ENCODE measurements at regions not wholly inside any gene's neighbourhood (a gene's known extent, or its start where the extent isn't known, plus 50 kb on each side); places are given as distances from the start of the nearest gene placed in this dataset.

DNA sequence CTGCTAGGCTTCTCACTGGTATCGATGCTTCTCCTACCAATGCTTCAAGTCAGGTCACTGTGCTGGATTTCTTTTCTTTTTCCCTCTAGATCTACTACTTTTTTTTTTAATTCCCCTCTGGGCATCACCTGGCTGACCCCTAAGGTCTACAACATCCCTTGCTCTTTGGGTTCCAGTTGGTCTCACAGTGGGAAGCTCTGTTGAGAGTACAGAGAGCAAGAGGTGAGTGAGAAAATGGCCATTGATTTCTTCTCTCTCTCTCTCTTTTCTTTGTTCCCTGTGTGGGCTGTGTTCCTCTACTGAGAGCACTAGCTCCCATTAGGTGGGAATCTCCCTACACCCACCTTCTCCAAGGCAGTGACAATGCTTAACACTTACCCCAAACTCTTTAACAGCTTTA lies 413.4 kb downstream of the KCNJ2 start:
- H3K4me1 ChIP-seq (ENCODE audit: control insufficient read depth in 4 of 4, insufficient read depth in 4 of 4, low read length in 3 of 4): no peaks in the 10 kb centered on the region
- H3K27me3 ChIP-seq (ENCODE audit: control insufficient read depth in 4 of 4, insufficient read depth in 4 of 4, low read length in 3 of 4): peaks cover 0 to 4% (median 0%) of the 10 kb centered on the region in 4 donors
- WGBS: 42% methylated on average over 1 of the region's 1 CpG
- DNase-seq (ENCODE audit: low spot score): no peak
- TF ChIP-seq RXRA (IDR thresholded peaks at IDR 0.05) (no peak), FOXA1 (IDR thresholded peaks at IDR 0.05) (no peak), ZBTB33 (IDR thresholded peaks at IDR 0.05) (no peak), NR2F2 (IDR thresholded peaks at IDR 0.05) (no peak), MAX (IDR thresholded peaks at IDR 0.05) (no peak), TAF1 (conservative IDR thresholded peaks at IDR 0.05) (no peak), REST (IDR thresholded peaks at IDR 0.05) (no peak), HNF4G (IDR thresholded peaks at IDR 0.05) (no peak)
- H3K4me3 ChIP-seq (ENCODE audit: low read depth in 1 of 3, low read length in 3 of 3): no peak overlapping the region
- H3K36me3 ChIP-seq (ENCODE audit: control insufficient read depth in 4 of 4, insufficient read depth in 3 of 4, low read depth in 1 of 4, low read length in 3 of 4): no peaks in the 10 kb centered on the region
- H3K9ac ChIP-seq (ENCODE audit: low read depth in 1 of 2, low read length in 2 of 2): no peak overlapping the region
- H3K27ac ChIP-seq (ENCODE audit: low read depth in 1 of 2, low read length in 2 of 2): no peak overlapping the region
- peaks cover 0 to 6% (median 1%) of the 10 kb centered on the region in 4 donors for H3K9me3 ChIP-seq (ENCODE audit: control insufficient read depth in 4 of 4, low read length in 3 of 4)

- WGBS: 81% methylated on average over 4 of the region's 4 CpGs
- DNase-seq (ENCODE audit: low spot score): no peak
- peaks cover 0 to 4% (median 0%) of the 10 kb centered on the region in 4 donors for H3K27me3 ChIP-seq (ENCODE audit: control insufficient read depth in 4 of 4, insufficient read depth in 4 of 4, low read length in 3 of 4)
- H3K27ac ChIP-seq (ENCODE audit: low read depth in 1 of 2, low read length in 2 of 2): no peak overlapping the region
- H3K9ac ChIP-seq (ENCODE audit: low read depth in 1 of 2, low read length in 2 of 2): no peak overlapping the region
- H3K36me3 ChIP-seq (ENCODE audit: control insufficient read depth in 4 of 4, insufficient read depth in 3 of 4, low read depth in 1 of 4, low read length in 3 of 4): no peaks in the 10 kb centered on the region
- H3K9me3 ChIP-seq (ENCODE audit: control insufficient read depth in 4 of 4, low read length in 3 of 4): peaks cover 0 to 6% (median 1%) of the 10 kb centered on the region in 4 donors
- TF ChIP-seq NR2F2 (IDR thresholded peaks at IDR 0.05) (no peak), EGR1 (IDR thresholded peaks at IDR 0.05; ENCODE audit: low read depth in 2 of 2) (no peak), MAX (IDR thresholded peaks at IDR 0.05) (no peak), FOXA2 (IDR thresholded peaks at IDR 0.05) (no peak)
- no peaks in the 10 kb centered on the region for H3K4me1 ChIP-seq (ENCODE audit: control insufficient read depth in 4 of 4, insufficient read depth in 4 of 4, low read length in 3 of 4)
- H3K4me3 ChIP-seq (ENCODE audit: low read depth in 1 of 3, low read length in 3 of 3): no peak overlapping the region
These were observed 414.9 kb downstream of the KCNJ2 start for GRCh38 chr17:70584255-70584654.

- no peak overlapping the region for H3K4me3 ChIP-seq (ENCODE audit: low read depth in 1 of 3, low read length in 3 of 3)
- no peak overlapping the region for H3K9ac ChIP-seq (ENCODE audit: low read depth in 1 of 2, low read length in 2 of 2)
- peaks cover 0 to 6% (median 1%) of the 10 kb centered on the region in 4 donors for H3K9me3 ChIP-seq (ENCODE audit: control insufficient read depth in 4 of 4, low read length in 3 of 4)
- WGBS: 91% methylated on average over 2 of the region's 2 CpGs
- no peaks in the 10 kb centered on the region for H3K36me3 ChIP-seq (ENCODE audit: control insufficient read depth in 4 of 4, insufficient read depth in 3 of 4, low read depth in 1 of 4, low read length in 3 of 4)
- DNase-seq (ENCODE audit: low spot score): no peak
- TF ChIP-seq GABPA (IDR thresholded peaks at IDR 0.05 in 1 of 2, conservative IDR thresholded peaks at IDR 0.05 in 1 of 2) (no peak), FOXA1 (IDR thresholded peaks at IDR 0.05) (no peak), ATF3 (IDR thresholded peaks at IDR 0.05) (no peak), EGR1 (IDR thresholded peaks at IDR 0.05; ENCODE audit: low read depth in 2 of 2) (no peak), HNF4G (IDR thresholded peaks at IDR 0.05) (no peak)
- TF ChIP-seq, protein P1, sequence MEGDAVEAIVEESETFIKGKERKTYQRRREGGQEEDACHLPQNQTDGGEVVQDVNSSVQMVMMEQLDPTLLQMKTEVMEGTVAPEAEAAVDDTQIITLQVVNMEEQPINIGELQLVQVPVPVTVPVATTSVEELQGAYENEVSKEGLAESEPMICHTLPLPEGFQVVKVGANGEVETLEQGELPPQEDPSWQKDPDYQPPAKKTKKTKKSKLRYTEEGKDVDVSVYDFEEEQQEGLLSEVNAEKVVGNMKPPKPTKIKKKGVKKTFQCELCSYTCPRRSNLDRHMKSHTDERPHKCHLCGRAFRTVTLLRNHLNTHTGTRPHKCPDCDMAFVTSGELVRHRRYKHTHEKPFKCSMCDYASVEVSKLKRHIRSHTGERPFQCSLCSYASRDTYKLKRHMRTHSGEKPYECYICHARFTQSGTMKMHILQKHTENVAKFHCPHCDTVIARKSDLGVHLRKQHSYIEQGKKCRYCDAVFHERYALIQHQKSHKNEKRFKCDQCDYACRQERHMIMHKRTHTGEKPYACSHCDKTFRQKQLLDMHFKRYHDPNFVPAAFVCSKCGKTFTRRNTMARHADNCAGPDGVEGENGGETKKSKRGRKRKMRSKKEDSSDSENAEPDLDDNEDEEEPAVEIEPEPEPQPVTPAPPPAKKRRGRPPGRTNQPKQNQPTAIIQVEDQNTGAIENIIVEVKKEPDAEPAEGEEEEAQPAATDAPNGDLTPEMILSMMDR (IDR thresholded peaks at IDR 0.05; ENCODE audit: low read depth, low read length, missing input control): no peak
- no peak overlapping the region for H3K27ac ChIP-seq (ENCODE audit: low read depth in 1 of 2, low read length in 2 of 2)
- no peaks in the 10 kb centered on the region for H3K4me1 ChIP-seq (ENCODE audit: control insufficient read depth in 4 of 4, insufficient read depth in 4 of 4, low read length in 3 of 4)
- H3K27me3 ChIP-seq (ENCODE audit: control insufficient read depth in 4 of 4, insufficient read depth in 4 of 4, low read length in 3 of 4): peaks cover 0 to 1% (median 0%) of the 10 kb centered on the region in 4 donors
These were observed 418.7 kb downstream of the KCNJ2 start for GRCh38 chr17:70588003-70588402.

Data from liver (tissue), 8 donors.